Fibroblast of lung (primary cell): ENCODE measurements at regions not wholly inside any gene's neighbourhood (a gene's known extent, or its start where the extent isn't known, plus 50 kb on each side); places are given as distances from the start of the nearest gene placed in this dataset.

ENCODE experiments used
- EZH2 ChIP-seq: IDR thresholded peaks from 2 replicates; pipeline ENCODE4 v1.5.1; 2012; ENCODE audit warnings: low read length, control low read depth, mild to moderate bottlenecking; ENCODE audit errors: missing control alignments
- TF ChIP-seq, protein P1 (sequence below), 2 donors: IDR thresholded peaks in 1 of 2; conservative IDR thresholded peaks in 1 of 2; 1 replicate in 1 of 2; 2 replicates in 1 of 2; pipeline ENCODE4 v1.5.1; 2011 to 2012; ENCODE audit warnings: low read length in 2 of 2, control low read depth in 1 of 2, inconsistent platforms in 1 of 2, low read depth in 1 of 2, mild to moderate bottlenecking in 1 of 2

DNA sequence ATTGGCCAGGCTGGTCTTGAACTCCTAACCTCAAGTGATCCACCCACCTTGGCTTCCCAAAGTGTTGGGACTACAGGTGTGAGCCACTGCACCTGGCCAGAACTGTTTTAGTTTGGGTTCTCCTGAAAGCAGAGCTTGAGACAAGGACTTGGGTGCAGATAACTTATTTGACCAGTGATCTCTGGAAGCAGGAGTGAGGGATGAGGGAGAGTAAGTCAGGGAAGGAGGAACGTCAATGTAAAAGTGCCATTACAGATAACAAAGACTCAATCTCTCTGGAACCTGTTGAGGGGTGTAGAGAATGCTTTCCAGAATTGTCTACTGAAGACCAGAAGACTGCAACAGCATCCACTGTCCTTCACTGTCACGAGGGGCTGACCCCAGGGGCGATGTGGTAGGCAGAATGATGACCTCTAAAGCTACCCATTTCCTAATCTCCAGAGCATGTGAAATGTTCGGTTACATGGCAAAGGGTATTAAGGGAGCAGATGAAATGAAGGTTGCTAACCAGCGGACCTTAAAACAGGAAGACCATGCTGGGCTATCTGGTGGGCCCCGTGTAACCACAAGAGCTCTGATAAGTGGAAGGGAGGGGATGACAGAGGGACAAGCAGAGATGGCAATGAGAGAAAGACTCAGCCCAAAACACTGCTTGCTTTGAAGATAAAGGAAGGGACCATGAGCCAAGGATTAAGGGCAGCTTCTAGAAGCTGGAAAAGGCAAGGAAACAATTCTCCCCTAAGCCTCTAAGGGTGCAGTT, 207.8 kb downstream of the RBM19 start:
- TF ChIP-seq, protein P1, sequence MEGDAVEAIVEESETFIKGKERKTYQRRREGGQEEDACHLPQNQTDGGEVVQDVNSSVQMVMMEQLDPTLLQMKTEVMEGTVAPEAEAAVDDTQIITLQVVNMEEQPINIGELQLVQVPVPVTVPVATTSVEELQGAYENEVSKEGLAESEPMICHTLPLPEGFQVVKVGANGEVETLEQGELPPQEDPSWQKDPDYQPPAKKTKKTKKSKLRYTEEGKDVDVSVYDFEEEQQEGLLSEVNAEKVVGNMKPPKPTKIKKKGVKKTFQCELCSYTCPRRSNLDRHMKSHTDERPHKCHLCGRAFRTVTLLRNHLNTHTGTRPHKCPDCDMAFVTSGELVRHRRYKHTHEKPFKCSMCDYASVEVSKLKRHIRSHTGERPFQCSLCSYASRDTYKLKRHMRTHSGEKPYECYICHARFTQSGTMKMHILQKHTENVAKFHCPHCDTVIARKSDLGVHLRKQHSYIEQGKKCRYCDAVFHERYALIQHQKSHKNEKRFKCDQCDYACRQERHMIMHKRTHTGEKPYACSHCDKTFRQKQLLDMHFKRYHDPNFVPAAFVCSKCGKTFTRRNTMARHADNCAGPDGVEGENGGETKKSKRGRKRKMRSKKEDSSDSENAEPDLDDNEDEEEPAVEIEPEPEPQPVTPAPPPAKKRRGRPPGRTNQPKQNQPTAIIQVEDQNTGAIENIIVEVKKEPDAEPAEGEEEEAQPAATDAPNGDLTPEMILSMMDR (conservative IDR thresholded peaks at IDR 0.05 in 1 of 2, IDR thresholded peaks at IDR 0.05 in 1 of 2; ENCODE audit: low read depth in 1 of 2, low read length in 2 of 2): no peak
- TF ChIP-seq EZH2: no peak
